Spleen (tissue), 7 donors: ENCODE measurements at regions not wholly inside any gene's neighbourhood (a gene's known extent, or its start where the extent isn't known, plus 50 kb on each side); places are given as distances from the start of the nearest gene placed in this dataset.

Experiments used
- POLR2A ChIP-seq, 3 donors: fragments of 450-650 bp; IDR thresholded peaks; one replicate each; pipeline ENCODE4 v1.5.1; 2017; ENCODE audit warnings: antibody characterized with exemption in 3 of 3, mild to moderate bottlenecking in 1 of 3
- POLR2AphosphoS5 ChIP-seq, 3 donors: sonication (generic); formaldehyde crosslinking; IDR thresholded peaks; one replicate each; pipeline ENCODE4 v1.5.1; 2017; ENCODE audit warnings: antibody characterized with exemption in 3 of 3
- TF ChIP-seq, protein P1 (sequence below), 11 experiments: fragments of 200-600 bp in 7 of 11; fragments of 450-650 bp in 4 of 11; sonication (generic) in 4 of 11; IDR thresholded peaks in 8 of 11; conservative IDR thresholded peaks in 3 of 11; 1 replicate in 7 of 11; 2 replicates in 4 of 11; pipeline versions ENCODE4 v1.4.0 to v1.8.0; 2016 to 2021; ENCODE audit warnings: antibody characterized with exemption in 11 of 11, inconsistent platforms in 4 of 11, mild to moderate bottlenecking in 1 of 11
- donor health status: DM: no; HTN: no; CAD: no; lungs with moderate emphysema.
- donor health status: DM: no; HTN: no; CAD: no.
- donor health status: DM: no; HTN: no; CAD: no.

DNA sequence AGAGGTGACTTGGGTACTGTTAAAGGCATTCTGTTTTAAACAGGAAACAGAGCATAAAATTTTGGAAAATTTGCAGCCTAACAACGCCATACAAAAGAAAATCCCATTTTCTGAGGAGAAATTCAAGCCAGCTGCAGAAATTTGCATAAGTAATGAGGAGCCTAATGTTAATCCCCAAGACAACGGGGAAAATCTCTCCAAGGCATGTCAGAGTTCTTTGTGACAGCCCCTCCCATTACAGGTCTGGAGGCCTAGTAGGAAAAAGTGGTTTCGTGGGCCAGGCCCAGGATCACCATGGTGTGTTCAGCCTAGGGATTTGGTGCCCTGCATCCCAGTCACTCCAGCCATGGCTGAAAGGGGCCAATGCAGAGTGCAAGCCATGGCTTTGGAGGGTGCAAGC, 1333.1 kb upstream of the TENM4 start:
- TF ChIP-seq POLR2AphosphoS5 (IDR thresholded peaks at IDR 0.05) (no peak), POLR2A (IDR thresholded peaks at IDR 0.05) (no peak)
- TF ChIP-seq, protein P1, sequence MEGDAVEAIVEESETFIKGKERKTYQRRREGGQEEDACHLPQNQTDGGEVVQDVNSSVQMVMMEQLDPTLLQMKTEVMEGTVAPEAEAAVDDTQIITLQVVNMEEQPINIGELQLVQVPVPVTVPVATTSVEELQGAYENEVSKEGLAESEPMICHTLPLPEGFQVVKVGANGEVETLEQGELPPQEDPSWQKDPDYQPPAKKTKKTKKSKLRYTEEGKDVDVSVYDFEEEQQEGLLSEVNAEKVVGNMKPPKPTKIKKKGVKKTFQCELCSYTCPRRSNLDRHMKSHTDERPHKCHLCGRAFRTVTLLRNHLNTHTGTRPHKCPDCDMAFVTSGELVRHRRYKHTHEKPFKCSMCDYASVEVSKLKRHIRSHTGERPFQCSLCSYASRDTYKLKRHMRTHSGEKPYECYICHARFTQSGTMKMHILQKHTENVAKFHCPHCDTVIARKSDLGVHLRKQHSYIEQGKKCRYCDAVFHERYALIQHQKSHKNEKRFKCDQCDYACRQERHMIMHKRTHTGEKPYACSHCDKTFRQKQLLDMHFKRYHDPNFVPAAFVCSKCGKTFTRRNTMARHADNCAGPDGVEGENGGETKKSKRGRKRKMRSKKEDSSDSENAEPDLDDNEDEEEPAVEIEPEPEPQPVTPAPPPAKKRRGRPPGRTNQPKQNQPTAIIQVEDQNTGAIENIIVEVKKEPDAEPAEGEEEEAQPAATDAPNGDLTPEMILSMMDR (IDR thresholded peaks at IDR 0.05 in 8 of 11, conservative IDR thresholded peaks at IDR 0.05 in 3 of 11) = no peak
